GM18511 (cell line): ENCODE measurements at regions not wholly inside any gene's neighbourhood (a gene's known extent, or its start where the extent isn't known, plus 50 kb on each side); places are given as distances from the start of the nearest gene placed in this dataset.
"Not testable (repeated sequence)": the region's sequence is repeated elsewhere in the genome, so short reads cannot be mapped to it uniquely, and the experiment has no call there.

Experiments used
- ATAC-seq: cut with Tn5 transposase; IDR thresholded peaks from one replicate; pipeline ENCODE4 v1.9.1; 2021; ENCODE audit warnings: mild to moderate bottlenecking, moderate library complexity; ENCODE audit not compliant: unreplicated experiment

GRCh38 chr6:21909321-21909720, 315.8 kb downstream of the SOX4 start:
- ATAC-seq, result no peak

GRCh38 chr6:21911208-21911607, 317.7 kb downstream of the SOX4 start:
- ATAC-seq, result no peak

- no peak for ATAC-seq
Measured at GRCh38 chr6:21912151-21912832, 318.7 kb downstream of the SOX4 start.

GRCh38 chr6:21914121-21914973, 320.8 kb downstream of the SOX4 start:
- ATAC-seq, result peak; percentile 69

- ATAC-seq, result no peak
Measured at GRCh38 chr6:21915707-21916260, 322.2 kb downstream of the SOX4 start.

GRCh38 chr6:21918041-21918440, 324.5 kb downstream of the SOX4 start:
- ATAC-seq, result no peak

GRCh38 chr6:21918666-21919065, 325.1 kb downstream of the SOX4 start:
- ATAC-seq, result no peak

- ATAC-seq, result no peak
Measured at GRCh38 chr6:21922086-21922485, 328.5 kb downstream of the SOX4 start.

GRCh38 chr6:21924002-21924401, 330.5 kb downstream of the SOX4 start:
- no peak for ATAC-seq

GRCh38 chr6:21928827-21929226, 335.3 kb downstream of the SOX4 start:
- no peak for ATAC-seq

- no peak for ATAC-seq
Measured at GRCh38 chr6:21931641-21932335, 338.2 kb downstream of the SOX4 start.

- ATAC-seq, result no peak
Measured at GRCh38 chr6:21933351-21933750, 339.8 kb downstream of the SOX4 start.

- ATAC-seq, result no peak
Measured at GRCh38 chr6:21935142-21935541, 341.6 kb downstream of the SOX4 start.

- peak; percentile 63 for ATAC-seq
Measured at GRCh38 chr6:21935561-21936028, 342.0 kb downstream of the SOX4 start.

GRCh38 chr6:21937466-21937865, 343.9 kb downstream of the SOX4 start:
- ATAC-seq, result no peak

GRCh38 chr6:21939066-21939465, 345.5 kb downstream of the SOX4 start:
- ATAC-seq, result not testable (repeated sequence)

- ATAC-seq, result no peak
Measured at GRCh38 chr6:21941926-21942325, 348.4 kb downstream of the SOX4 start.

GRCh38 chr6:21942897-21943296, 349.3 kb downstream of the SOX4 start:
- no peak for ATAC-seq

- ATAC-seq, result no peak
Measured at GRCh38 chr6:21946298-21946783, 350.5 kb downstream of the PRL start.

GRCh38 chr6:21947227-21947626, 349.6 kb downstream of the PRL start:
- not testable (repeated sequence) for ATAC-seq
